Muscle of back (tissue), 3 donors: ENCODE measurements at regions not wholly inside any gene's neighbourhood (a gene's known extent, or its start where the extent isn't known, plus 50 kb on each side); places are given as distances from the start of the nearest gene placed in this dataset.
"Not testable (repeated sequence)": the region's sequence is repeated elsewhere in the genome, so short reads cannot be mapped to it uniquely, and the experiment has no call there.

ENCODE experiments used
- DNase-seq, 3 donors: peaks; one replicate each; pipeline versions ENCODE4 v3.0.0 to v3.0.0-alpha.2; 2013

DNA sequence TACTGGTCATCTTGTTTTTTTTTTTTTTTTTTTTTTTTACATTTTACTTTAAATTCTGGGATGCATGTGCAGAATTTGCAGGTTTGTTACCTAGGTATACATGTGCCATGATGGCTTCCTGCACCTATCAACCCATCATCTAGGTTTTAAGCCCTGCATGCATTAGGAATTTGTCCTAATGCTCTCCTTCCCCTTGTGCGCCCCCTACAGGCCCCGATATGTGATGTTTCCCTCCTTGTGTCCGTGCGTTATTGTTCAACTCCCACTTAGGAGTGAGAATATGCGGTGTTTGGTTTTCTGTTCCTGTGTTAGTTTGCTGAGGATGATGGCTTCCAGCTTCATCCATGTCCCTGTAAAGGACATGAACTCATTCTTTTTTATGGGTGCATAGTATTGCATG, 249.6 kb upstream of the SLC16A7 start:
- not testable (repeated sequence) for DNase-seq

DNA sequence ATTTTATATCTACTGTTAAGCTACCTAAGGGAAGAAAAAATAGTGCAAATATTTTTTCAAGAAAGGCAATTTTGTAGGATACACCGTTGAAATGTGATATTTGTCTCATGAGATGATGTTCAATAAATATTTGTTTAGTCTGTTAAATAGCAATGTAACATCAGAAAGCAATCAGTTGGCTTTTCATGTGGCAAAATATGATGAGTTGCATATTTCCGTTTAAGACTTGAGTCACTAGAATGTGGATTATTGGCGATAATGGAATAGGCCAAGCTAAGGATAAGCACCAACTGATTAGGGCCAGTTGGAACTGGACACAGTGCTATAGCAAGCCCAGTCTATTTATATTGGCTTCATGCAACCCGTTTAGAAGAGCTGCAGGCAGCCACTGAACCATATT, 250.4 kb upstream of the SLC16A7 start:
- DNase-seq = no peak

DNA sequence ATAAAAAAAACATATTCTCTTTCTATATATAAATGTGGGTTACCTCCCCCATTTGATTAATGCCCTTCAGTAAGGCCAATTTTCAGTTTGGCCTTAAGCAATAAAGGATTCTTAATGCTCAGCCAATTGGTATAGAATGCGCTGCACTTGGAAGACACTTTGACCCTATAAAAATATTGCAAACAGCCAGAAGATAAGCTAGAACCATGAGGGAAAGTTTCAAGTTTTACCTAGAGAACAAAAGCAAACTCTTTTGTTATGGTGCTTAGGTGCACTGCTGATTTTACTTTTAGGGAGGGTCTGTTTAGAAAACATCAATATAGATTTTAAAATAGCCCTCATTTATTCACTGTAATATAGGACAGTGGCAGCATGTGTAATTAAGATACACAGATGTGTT, 251.6 kb upstream of the SLC16A7 start:
- no peak for DNase-seq

DNA sequence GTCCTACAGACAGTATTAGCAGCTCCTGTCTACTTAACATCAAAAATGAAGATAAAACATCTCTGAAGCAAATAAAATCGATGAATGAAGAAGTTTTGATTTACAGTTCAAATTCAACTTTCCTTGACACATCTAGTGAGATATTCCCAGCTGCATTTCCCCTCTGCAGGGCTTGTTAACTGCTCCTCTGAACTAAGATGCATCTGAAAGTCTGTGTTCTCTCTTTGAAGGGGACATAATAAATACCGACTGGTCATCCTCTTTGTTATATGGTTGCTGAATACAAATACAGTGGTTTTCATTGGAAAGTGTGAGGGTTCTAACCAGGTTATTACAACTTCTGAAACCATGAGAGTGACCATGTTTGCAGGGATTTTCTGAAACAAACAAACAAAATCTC, 266.4 kb upstream of the SLC16A7 start:
- no peak for DNase-seq

DNA sequence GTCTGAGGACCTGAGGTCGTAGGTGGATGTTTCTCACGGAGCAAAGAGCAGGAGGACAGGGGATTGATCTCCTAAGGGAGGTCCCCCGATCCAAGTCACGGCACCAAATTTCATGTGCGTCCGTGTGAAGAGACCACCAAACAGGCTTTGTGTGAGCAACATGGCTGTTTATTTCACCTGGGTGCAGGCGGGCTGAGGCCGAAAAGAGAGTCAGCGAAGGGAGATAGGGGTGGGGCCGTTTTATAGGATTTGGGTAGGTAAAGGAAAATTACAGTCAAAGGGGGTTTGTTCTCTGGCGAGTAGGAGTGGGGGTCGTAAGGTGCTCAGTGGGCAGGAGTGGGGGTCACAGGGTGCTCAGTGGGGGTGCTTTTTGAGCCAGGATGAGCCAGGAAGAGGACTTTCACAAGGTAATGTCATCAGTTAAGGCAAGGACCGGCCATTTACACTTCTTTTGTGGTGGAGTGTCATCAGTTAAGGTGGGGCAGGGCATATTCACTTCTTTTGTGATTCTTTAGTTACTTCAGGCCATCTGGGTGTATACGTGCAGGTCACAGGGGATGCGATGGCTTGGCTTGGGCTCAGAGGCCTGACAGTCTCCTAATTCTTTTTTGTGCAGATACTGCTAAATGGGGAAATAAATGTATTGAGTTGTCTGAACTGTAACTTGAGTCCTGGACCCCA, 267.3 kb upstream of the SLC16A7 start:
- DNase-seq = not testable (repeated sequence)

DNA sequence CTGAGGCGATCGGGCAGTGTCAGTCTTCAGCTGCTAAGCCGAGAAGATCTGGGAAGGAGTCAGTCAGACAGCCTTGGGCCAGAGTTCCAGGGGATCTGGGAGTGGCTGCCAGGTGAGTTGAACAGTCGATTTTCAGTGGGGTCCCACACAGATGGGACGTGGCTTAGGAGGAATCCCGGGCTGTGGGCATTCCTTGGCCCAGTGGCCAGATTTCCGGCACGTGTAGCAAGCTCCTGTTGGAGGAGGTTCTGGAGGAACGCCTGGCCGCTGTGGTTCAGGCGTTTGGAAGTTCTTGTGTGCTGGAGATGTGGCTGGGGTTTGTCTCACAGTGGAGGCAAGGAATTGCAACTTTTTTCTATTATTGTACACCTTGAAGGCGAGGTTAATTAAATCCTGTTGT, 269.4 kb upstream of the SLC16A7 start:
- not testable (repeated sequence) for DNase-seq

DNA sequence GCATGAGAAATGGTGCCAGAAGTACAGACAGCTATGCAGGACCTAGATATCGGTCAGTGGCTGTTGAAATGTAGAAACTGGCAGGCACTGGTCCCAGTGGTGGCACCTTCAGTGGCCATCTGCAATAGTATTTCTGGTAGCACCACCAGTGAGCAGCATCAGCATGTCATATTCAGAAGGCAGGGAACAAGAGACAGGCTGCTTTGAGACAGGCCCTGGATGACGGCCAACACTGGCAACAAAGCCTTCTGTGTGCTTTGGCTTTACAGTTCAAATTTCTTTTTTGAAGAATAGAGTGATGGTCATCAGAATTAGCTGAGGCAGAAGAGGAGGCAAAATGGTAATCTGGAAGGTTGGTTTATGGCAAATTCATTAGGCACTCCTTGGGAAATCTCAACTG, 273.4 kb upstream of the SLC16A7 start:
- DNase-seq = peak in 1 of 3 donors; percentile 2

DNA sequence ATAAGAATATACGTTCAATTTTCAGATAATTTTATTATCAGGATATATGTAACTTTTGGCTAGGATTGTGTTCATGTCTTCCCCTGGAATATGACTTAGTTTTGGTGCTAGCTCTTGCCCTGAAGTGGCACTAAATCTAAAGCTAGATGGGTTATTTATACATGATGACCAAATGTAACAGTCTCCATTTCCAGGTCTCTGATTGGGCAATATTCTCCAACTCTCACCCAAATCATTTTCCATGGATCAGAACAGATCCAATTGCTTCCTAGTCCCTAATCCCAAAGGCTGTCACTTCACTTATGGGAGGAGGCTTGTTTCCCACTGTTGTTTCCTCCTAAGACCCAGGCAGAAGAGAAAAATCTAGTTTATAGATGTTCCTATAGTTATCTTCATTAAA, 274.6 kb upstream of the SLC16A7 start:
- DNase-seq = no peak

DNA sequence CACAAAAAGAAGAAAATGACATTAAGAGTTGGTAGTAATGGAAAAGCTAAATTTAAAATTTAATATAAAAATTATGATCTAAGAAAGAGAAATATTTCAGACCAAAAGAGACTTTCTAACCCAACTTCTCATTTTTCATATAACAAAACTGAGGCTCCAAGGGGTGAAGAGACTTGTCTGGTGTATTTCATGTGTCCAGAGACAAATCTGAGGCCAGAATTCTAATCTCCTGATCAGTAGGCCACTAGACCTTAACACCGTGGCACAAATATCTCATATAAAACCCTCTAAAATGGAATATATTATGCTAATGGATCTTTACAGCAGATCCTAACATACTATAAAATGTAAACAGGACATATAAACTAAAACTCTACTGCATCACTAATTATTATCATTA, 275.7 kb upstream of the SLC16A7 start:
- DNase-seq = no peak

DNA sequence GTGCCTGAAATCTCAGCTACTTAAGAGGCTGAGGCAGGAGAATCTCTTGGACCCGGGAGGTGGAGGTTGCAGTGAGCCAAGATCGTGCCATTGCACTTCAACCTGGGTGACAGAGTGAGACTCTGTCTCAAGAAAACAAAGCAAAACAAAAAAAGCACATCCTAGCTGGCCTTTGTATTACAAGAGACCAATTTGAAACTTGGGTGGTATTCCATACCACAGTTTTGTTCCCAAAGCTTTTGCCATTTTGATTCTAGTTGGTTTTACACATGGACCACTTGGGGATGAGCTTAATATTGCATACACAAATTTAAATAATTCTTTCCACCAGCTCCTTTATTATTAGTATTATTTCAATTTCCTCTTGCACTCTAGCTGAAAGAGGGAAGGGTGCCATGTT, 276.9 kb upstream of the SLC16A7 start:
- DNase-seq = no peak

DNA sequence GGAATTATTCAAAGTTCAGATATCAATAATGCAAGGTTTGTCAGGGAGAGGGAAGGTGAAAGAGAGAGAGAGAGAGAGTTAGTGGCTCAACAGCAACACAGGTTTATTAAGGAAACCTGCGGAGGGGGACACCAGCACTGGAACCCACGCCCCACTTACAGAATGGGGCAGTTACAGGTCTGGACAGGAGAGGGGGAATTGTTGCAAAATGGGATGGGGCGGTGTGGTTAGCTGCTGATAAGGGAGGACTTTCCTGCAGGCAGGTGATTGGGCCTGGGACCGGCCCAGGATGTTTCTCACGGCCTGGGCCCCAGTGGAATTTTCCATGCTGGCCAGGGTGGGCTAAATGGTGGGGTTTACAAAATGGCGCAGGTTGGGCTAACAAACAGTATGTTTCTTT, 278.2 kb upstream of the SLC16A7 start:
- no peak for DNase-seq

DNA sequence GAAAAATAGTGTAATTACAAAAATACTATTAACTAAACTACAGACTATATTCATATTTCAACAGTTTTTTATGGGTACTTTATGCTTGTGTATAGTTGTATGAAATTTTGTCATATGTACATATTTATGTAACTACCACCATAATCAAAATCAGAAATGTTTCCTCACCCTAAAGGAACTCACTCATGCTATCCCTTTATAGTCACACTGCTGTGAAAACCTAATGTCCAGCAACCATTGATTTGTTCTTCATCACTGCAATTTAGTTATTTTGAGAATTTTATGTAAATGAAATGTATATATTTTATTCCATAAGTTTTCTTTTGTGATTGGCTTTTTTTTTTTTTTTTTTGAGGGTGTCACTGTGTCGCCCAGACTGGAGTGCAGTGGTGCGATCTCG, 278.9 kb upstream of the SLC16A7 start:
- no peak for DNase-seq

DNA sequence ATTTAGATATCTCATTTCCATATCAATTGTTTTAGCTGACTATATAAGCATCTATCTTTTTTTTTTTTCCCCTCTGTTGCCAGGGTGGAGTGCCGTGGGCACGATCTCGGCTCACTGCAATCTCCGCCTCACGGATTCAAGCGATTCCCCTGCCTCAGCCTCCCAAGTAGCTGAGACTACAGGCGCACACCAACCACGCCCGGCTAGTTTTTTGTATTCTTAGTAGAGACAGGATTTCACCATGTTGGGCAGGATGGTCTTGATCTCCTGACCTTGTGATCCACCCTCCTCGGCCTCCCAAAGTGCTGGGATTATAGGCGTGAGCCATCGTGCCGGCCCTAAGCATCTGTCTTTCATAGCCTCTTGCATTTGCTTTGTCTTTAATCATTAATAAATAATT, 279.5 kb upstream of the SLC16A7 start:
- DNase-seq = not testable (repeated sequence)

DNA sequence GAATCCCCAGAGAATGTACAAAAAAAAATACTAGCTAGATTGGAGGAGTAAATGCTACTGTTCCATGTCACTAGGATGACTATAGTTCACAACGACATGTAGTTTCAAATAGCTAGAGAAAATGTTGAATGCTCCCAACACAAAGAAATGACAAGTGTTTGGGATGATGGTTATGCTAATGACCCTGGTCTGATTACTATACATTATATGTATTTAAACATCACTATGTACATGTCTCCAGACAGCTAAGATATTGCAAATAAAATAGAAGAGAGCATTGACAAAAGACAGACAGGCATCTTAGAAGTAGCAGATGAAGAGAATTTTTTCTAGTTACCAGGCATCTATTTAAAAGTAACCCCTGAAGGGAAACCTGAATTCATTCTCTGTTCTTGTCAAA, 281.6 kb upstream of the SLC16A7 start:
- DNase-seq = no peak

DNA sequence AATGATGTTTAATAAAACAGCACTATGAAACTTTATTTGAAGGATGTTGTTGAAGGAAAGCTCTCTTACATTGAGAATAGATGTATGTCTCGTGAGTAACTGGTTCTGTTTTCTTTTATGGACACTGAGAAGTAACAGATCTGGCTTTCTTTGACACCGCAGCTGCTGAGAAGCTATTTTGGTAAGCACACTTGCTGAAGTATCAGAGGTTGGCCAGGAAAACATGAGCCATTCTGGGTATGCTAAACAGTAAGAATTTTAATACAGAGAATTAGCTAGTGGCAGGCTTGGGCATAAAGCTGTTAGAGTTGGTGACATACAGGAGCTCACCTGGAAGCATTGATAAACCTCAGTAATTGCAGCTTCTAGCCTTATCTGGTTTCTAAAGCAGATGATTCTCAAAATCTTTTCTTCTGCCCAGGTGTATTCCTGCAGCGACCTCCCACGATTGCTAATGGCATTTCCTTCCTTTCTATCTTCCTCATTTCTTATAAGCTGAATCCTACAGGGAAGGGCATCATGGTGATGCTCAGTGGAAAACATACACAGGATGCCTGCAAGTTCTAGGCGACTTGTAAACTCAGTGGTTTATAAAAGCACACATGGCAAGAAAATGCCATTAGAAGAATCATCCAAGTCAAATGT, 291.6 kb upstream of the SLC16A7 start:
- DNase-seq = peak in 2 of 3 donors; percentile 2 to 3

DNA sequence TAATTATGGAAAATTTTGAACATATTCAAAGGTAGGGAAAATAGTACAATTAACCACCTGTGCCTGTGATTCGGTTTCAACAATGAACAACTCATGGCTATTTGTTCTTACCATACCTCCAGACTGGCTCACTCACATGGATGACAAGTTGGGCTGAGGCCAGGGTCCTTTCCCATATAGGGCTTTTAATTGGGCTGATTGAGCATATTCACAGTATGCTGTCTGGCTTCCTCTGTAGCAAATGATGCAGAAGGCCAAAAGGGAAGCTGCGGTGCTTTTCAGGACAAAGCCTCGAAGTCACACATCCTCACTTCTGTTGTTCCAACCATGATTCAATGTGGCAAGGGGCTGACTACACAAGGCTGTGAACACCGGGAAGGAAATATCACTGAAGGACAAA, 297.5 kb upstream of the SLC16A7 start:
- no peak for DNase-seq

DNA sequence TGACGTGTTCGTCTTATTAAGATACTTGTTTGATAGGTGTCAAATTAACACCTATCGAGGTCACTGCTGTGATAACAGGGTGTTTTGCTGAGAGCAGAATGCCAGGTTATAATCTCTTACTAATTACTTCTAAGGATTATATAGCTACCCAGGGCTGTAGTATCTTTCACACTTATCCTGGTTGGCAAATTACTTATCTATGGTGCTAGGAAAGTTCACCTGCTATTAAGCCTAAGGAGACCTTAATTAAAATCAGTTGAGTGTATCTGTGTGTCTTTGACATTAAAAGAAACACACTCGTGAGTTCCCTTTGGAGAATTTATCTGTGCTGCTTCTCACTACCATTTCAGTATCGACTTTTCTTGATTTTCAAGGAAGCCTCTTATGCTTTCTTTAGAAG, 301.6 kb upstream of the SLC16A7 start:
- DNase-seq = no peak

DNA sequence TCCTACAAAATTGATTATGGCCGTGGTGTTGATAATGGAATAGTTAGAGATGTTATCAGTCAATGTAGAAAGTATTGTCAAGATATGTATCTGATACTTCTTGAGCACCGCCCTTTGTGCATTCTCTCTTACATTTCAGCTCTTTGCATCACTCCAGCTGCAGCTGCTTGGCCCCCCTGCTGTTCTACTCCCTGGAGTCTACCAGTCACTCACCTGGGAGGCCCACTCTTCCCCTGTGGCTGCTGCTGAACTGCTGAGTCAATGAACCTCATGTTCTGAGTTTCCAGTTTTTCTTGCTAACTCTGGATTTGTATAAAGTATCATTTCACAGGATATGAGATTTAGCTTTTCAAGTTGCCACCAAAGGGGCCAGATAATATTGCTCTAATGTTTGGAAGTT, 312.8 kb upstream of the SLC16A7 start:
- DNase-seq = no peak

DNA sequence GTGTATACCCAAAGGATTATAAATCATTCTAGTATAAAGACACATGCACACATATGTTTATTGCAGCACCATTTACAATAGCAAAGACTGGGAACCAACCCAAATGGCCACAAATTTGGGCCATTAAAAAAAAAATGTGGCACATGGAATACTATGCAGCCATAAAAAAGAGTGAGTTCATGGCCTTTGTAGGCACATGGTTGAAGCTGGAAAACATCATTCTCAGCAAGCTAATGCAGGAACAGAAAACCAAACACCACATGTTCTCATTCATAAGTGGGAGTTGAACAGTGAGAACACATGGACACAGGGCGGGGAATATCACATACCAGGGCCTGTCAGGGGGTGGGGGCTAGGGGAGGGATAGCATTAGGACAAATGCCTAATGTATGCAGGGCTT, 322.3 kb upstream of the SLC16A7 start:
- DNase-seq = not testable (repeated sequence)

DNA sequence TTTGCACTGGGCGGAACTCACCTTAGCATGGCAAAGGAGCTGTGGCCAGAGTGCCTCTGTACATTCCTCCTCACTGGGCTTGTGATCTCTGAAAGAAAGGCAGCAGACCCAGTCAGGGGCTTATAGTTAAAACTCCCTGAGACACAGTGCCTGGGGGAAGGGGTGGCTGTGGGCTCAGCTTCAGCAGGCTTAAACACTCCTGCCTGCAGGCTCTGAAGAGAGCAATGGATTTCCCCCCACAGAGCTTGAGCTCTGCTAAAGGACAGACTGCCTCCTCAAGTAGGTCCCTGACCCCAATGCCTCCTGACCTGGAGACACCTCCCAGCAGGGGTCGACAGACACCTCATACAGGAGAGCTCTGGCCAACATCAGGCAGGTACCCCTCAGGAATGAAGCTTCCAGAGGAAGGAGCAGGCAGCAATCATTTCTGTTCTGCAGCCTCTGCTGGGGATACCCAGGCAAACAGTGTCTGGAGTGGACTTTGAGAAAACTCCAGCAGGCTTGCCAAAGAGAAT, 327.5 kb upstream of the SLC16A7 start:
- DNase-seq = no peak

DNA sequence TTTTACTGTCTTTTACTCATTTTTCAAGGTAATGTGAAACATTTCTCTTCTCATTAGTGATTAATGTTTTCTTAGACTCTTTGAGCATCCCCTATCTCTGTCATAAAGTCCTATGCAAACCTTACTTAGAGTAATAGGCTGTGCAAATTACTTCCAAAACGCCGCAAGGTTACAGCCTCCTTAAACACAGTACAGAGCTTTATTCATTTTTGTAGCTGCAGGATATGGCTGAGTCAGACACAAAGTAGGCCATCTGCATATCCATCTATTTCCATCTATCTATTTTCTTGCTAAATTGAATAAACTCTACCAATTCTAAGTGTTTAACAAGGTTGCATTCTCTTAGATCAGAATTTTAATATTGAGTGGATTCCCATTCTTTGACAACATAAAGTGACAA, 335.6 kb upstream of the SLC16A7 start:
- no peak for DNase-seq

DNA sequence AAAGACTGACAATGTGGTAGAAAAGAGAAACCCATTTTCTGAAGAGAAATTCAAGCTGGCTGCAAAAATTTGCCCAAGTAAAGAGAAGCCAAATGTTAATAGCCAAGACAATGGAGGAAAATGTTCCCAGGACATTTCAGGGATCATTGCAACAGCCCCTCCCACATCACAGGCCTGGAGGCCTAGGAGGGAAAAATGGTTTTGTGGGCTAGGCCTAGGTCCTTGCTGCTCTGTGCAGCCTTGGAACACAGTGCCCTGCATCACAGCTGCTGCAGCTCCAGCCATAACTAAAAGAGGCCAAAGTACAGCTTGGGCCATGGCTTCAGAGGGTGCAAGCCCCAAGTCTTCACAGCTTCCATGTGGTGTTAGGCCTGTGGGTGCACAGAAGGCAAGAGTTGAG, 332.4 kb upstream of the LRIG3 start:
- DNase-seq = no peak

DNA sequence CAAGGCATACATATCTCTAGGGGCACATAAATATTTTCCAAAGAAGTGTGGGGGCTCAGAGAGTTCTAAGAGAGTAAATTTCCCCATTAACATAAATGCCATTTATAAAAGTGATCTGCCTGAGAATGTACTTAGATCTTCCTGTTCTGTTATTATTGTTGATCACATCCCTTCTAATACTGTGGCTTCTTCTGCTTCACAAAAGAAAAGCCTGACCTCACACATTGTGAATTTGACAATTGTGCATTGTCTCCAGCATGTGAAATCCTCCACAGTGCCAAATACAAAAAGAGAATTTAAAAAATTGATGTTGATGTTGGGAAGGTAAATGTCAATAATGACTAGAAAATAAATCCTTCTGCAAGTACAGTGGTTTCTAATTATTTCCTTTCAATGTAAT, 330.5 kb upstream of the LRIG3 start:
- no peak for DNase-seq

DNA sequence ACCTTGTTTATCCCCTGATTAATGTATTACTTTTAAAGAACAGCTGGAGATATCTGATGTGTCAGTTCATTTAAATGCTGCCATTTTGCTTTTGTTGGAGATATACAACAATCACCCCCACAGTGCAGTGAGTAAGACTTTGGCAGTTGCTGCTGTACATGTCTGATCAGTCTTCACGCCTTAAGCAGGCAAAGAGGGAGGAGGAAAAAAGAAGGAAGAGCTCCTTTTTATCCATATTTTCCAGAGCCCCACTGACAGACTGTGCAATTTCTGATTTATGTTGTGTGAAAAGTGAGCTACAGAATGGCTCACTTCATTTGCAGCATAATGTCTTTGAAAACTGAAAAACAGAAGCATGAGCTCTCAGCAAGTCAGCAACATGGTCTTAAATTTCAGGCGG, 319.7 kb upstream of the LRIG3 start:
- DNase-seq = no peak
